GM20000 (cell line): ENCODE measurements at regions not wholly inside any gene's neighbourhood (a gene's known extent, or its start where the extent isn't known, plus 50 kb on each side); places are given as distances from the start of the nearest gene placed in this dataset.

Source experiments
- DNase-seq: peaks from one replicate; pipeline ENCODE4 v3.0.0; 2012; ENCODE audit warnings: low spot score
- TF ChIP-seq, protein P1 (sequence below): IDR thresholded peaks from 2 replicates; pipeline ENCODE4 v1.5.1; 2012; ENCODE audit warnings: mild to moderate bottlenecking, control low read depth; ENCODE audit errors: extremely low read depth, missing control alignments

GRCh38 chr20:60212695-60213094, 254.5 kb downstream of the CDH26 start:
- DNase-seq = no peak
- TF ChIP-seq, protein P1, sequence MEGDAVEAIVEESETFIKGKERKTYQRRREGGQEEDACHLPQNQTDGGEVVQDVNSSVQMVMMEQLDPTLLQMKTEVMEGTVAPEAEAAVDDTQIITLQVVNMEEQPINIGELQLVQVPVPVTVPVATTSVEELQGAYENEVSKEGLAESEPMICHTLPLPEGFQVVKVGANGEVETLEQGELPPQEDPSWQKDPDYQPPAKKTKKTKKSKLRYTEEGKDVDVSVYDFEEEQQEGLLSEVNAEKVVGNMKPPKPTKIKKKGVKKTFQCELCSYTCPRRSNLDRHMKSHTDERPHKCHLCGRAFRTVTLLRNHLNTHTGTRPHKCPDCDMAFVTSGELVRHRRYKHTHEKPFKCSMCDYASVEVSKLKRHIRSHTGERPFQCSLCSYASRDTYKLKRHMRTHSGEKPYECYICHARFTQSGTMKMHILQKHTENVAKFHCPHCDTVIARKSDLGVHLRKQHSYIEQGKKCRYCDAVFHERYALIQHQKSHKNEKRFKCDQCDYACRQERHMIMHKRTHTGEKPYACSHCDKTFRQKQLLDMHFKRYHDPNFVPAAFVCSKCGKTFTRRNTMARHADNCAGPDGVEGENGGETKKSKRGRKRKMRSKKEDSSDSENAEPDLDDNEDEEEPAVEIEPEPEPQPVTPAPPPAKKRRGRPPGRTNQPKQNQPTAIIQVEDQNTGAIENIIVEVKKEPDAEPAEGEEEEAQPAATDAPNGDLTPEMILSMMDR = no peak

- TF ChIP-seq, protein P1 = no peak
- DNase-seq = no peak
Observed at GRCh38 chr20:60213126-60213893, 255.1 kb downstream of the CDH26 start.

DNA sequence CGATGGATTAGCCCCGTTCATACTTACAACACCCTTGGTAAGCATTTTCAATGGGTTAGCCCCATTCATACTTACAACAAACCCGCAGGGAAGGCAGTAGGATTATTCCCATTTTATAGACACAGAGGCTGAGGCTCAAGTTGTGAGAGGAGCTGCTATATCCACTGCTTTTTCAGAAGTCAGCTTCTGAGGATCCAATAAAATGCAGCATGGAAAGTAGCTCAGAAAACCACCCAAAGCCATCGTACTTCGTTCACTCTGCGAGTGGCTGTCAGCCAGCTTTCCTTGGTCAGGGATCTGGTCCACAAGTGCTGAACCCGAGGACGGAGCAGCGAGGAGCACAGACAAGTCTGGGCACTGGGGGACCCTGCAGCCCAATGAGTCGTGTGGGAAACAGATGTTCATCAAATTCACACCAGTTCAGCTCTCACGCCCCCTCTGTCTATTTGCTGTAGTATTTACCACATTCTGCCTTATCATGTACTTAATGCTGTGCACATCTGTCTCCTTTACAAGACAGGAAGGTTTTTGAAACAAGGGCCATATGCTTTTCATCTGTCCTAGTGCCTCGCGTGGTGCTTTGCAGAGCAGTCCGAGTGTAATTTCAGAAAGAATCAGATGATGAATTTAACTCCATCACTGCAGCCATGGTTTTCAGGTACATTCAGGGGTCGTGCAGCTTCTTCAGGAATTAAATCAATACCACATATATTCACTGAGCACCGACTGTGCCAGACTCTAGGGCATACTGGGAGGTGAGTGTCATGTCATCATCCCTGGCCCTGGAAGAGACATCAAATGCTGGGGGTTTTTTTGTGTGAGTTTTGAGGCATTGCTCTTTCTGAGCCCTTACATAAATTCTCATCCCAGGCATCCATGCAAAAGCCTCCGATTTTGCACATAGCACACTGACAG, 256.9 kb downstream of the CDH26 start:
- DNase-seq = no peak
- TF ChIP-seq, protein P1 = no peak

GRCh38 chr20:60215816-60216730, 257.9 kb downstream of the CDH26 start:
- DNase-seq = no peak
- TF ChIP-seq, protein P1 = no peak

- TF ChIP-seq, protein P1 = no peak
- DNase-seq = no peak
Observed at GRCh38 chr20:60219231-60219630, 261.0 kb downstream of the CDH26 start.

DNA sequence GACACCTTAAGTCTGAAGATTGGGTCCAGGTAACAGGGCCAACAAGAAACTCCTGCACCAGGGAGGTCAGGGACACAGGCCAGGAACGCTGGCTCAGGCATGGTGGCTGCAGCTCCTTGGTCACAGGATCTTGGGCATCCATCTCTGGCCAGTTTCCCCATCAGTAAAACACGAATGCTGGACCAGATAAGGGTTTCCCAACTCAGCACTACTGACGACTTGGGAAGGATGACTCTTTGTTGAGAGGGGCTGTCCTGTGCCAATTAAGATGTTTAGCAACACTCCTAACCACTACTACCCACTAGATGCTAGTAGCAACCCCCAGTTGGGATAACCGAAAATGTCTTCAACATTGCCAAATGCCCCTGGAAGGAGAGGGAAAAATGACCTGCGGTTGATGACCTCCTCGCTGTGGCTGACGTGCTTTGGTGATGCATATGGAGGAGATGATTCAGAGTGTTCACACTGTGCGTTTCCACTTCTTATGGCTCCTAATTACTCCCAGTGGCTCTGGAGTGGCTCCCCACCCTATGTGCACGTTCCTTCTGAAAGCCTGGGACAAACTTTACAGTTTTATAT, 261.9 kb downstream of the CDH26 start:
- no peak for DNase-seq
- TF ChIP-seq, protein P1 = no peak
